Endothelial cell of umbilical vein (primary cell): ENCODE measurements at regions not wholly inside any gene's neighbourhood (a gene's known extent, or its start where the extent isn't known, plus 50 kb on each side); places are given as distances from the start of the nearest gene placed in this dataset.

Experiments used
- BruUV-seq: library from RNA; stranded (reverse); fragments of 400-500 nt; replicated peaks from 2 replicates; lab custom pipeline; 2021; lab: Mats Ljungman, UMichigan
- CTCF ChIA-PET: fragments of 300-600, 350-600 bp; sonication (Branson Sonifier 250); formaldehyde crosslinking; loops from one replicate; lab custom pipeline; 2021; ENCODE audit warnings: antibody characterized with exemption, inconsistent platforms; lab: Charles Lee
- POLR2A ChIA-PET: fragments of 300-600, 350-600 bp; sonication (Branson Sonifier 250); formaldehyde crosslinking; loops from one replicate; lab custom pipeline; 2021; ENCODE audit warnings: antibody characterized with exemption, inconsistent platforms; lab: Charles Lee
- DNase-seq: peaks from one replicate; pipeline ENCODE4 v3.0.0-alpha.2; 2011; ENCODE audit warnings: low read depth, low spot score
- FAIRE-seq: peaks from 2 replicates; lab custom pipeline; 2011; peaks lifted over from hg19 to GRCh38; lab: Jason Lieb, UNC
- H2AFZ ChIP-seq: 2 replicates; pipeline ENCODE4 v1.6.0; 2012; ENCODE audit warnings: low read depth, low read length, control low read depth, inconsistent platforms
- H3K27ac ChIP-seq: 2 replicates; pipeline ENCODE4 v1.5.1; 2011; ENCODE audit warnings: low read depth, mild to moderate bottlenecking, control low read depth, low read length, moderate library complexity; ENCODE audit not compliant: insufficient read depth
- H3K27me3 ChIP-seq, 2 experiments: 2 replicates each; pipeline versions ENCODE4 v1.6.0 to v1.6.1; 2011; ENCODE audit warnings: low read length in 2 of 2, mixed read lengths in 1 of 2; ENCODE audit not compliant: control insufficient read depth in 2 of 2, insufficient read depth in 2 of 2
- H3K36me3 ChIP-seq, 2 experiments: 2 replicates in 1 of 2; 3 replicates in 1 of 2; pipeline ENCODE4 v1.5.1; 2011; ENCODE audit warnings: low read length in 2 of 2, mild to moderate bottlenecking in 1 of 2, moderate library complexity in 1 of 2; ENCODE audit not compliant: control insufficient read depth in 2 of 2, insufficient read depth in 2 of 2; ENCODE audit errors: extremely low read depth in 1 of 2
- H3K4me1 ChIP-seq: 3 replicates; pipeline ENCODE4 v1.5.1; 2011; ENCODE audit warnings: mild to moderate bottlenecking, low read length; ENCODE audit not compliant: control insufficient read depth, insufficient read depth; ENCODE audit errors: extremely low read depth
- H3K4me2 ChIP-seq: 2 replicates; pipeline ENCODE4 v1.6.1; 2011; ENCODE audit warnings: low read length, control low read depth, mixed read lengths; ENCODE audit not compliant: insufficient read depth
- H3K4me3 ChIP-seq, 3 experiments: fragments of 200-600 bp in 1 of 3; sonication (generic), shearing (Covaris generic) in 1 of 3; replicated peaks in 1 of 3; 2 replicates each; pipeline ENCODE4 v1.5.1; 2011 to 2016; ENCODE audit warnings: control low read depth in 3 of 3, low read length in 3 of 3, mild to moderate bottlenecking in 2 of 3, inconsistent platforms in 1 of 3, low read depth in 1 of 3, moderate library complexity in 1 of 3; ENCODE audit not compliant: insufficient read depth in 1 of 3
- H3K79me2 ChIP-seq: 2 replicates; pipeline ENCODE4 v1.6.0; 2012; ENCODE audit warnings: low read length, inconsistent platforms; ENCODE audit not compliant: control insufficient read depth, insufficient read depth
- H3K9ac ChIP-seq: replicated peaks from 2 replicates; pipeline ENCODE3; 2011; ENCODE audit warnings: low read length, control low read depth; ENCODE audit not compliant: insufficient read depth; ENCODE audit errors: extremely low read depth
- H3K9me1 ChIP-seq: replicated peaks from 3 replicates; pipeline ENCODE4 v1.6.0; 2011; ENCODE audit warnings: mild to moderate bottlenecking, low read length; ENCODE audit not compliant: control insufficient read depth, insufficient read depth; ENCODE audit errors: extremely low read depth
- H3K9me3 ChIP-seq: replicated peaks from 2 replicates; pipeline ENCODE4 v1.5.1; 2012; ENCODE audit warnings: low read length, inconsistent platforms; ENCODE audit not compliant: control insufficient read depth, insufficient read depth
- H4K20me1 ChIP-seq: replicated peaks from 2 replicates; pipeline ENCODE3; 2011; ENCODE audit warnings: mild to moderate bottlenecking, low read length; ENCODE audit not compliant: control insufficient read depth, insufficient read depth; ENCODE audit errors: extremely low read depth
- EZH2 ChIP-seq: IDR thresholded peaks from 2 replicates; pipeline ENCODE4 v1.6.1; 2012; ENCODE audit warnings: borderline replicate concordance, low read depth, mild to moderate bottlenecking, moderate library complexity, low read length, inconsistent platforms; ENCODE audit not compliant: severe bottlenecking
- FOS ChIP-seq: IDR thresholded peaks from 2 replicates; pipeline ENCODE4 v1.6.1; 2011; ENCODE audit warnings: mild to moderate bottlenecking, low read length, moderate library complexity, borderline replicate concordance; ENCODE audit not compliant: insufficient read depth
- GATA2 ChIP-seq: IDR thresholded peaks from 2 replicates; pipeline ENCODE4 v1.7.0; 2011; ENCODE audit warnings: low read depth, mild to moderate bottlenecking, moderate library complexity, mixed read lengths, low read length; ENCODE audit not compliant: insufficient read length, insufficient read depth
- JUN ChIP-seq: IDR thresholded peaks from 2 replicates; pipeline ENCODE4 v1.6.1; 2011; ENCODE audit warnings: borderline replicate concordance, low read depth; ENCODE audit not compliant: insufficient read length, insufficient read depth
- MYC ChIP-seq: IDR thresholded peaks from one replicate; pipeline ENCODE4 v1.6.1; 2011; ENCODE audit warnings: mild to moderate bottlenecking, low read depth, low read length
- POLR2A ChIP-seq: IDR thresholded peaks from 2 replicates; pipeline ENCODE4 v1.6.1; 2012; ENCODE audit warnings: low read depth, mild to moderate bottlenecking, control low read depth, low read length
- POLR2AphosphoS5 ChIP-seq: IDR thresholded peaks from 2 replicates; pipeline ENCODE4 v1.6.1; 2012; ENCODE audit warnings: low read depth, mild to moderate bottlenecking, control low read depth, low read length, moderate library complexity; ENCODE audit not compliant: insufficient read depth
- dilution Hi-C: fragments of 300-500 bp; cut with MboI; formaldehyde crosslinking; loops from one replicate; pipeline ENCODE4 v1.15.0; 2019; ENCODE audit warnings: low sequenced_read_pairs; ENCODE audit not compliant: extremely low pct_ligation_motif_present
- intact Hi-C: fragments of 100-400 bp; cut with micrococcal nuclease; formaldehyde crosslinking; loops from one replicate; pipeline ENCODE4 v1.10.0; 2022
- TF ChIP-seq, protein P1 (sequence below): IDR thresholded peaks from 2 replicates; pipeline ENCODE4 v1.6.1; 2011; ENCODE audit not compliant: insufficient read depth, insufficient read length
- TF ChIP-seq, protein P2 (sequence below), 2 donors: IDR thresholded peaks; 1 replicate in 1 of 2; 2 replicates in 1 of 2; pipeline ENCODE4 v1.5.1; 2011; ENCODE audit warnings: low read length in 2 of 2, mild to moderate bottlenecking in 2 of 2, moderate library complexity in 2 of 2, control low read depth in 1 of 2, inconsistent platforms in 1 of 2, low read depth in 1 of 2; ENCODE audit not compliant: insufficient read depth in 1 of 2; ENCODE audit errors: extremely low read depth in 1 of 2

DNA sequence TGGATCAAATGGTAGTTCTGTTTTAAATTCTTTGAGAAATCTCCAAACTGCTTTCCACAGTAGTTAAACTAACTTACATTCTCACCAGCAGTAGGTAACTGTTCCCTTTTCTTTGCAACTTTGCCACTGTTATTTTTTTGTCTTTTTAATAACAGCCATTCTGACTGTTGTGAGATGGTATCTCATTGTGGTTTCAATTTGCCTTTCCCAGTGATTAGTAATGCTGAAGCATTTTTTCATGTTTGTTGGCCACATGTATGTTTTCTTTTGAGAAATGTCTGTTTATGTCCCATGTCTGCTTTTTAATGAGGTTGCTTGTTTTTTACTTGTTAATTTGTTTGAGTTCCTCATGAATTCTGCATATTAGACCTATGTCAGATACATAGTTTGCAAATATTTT is 198.8 kb downstream of the RAB28 start:
- H3K4me2 ChIP-seq = no peak overlapping the region
- H3K4me1 ChIP-seq = no peaks in the 10 kb centered on the region
- intact Hi-C loops = no loop called here
- no peaks in the 10 kb centered on the region for H3K36me3 ChIP-seq
- H3K9ac ChIP-seq = no peak overlapping the region
- H3K27me3 ChIP-seq = no peaks in the 10 kb centered on the region
- FAIRE-seq = no peak
- no peak overlapping the region for H3K4me3 ChIP-seq
- no peaks in the 10 kb centered on the region for H3K9me3 ChIP-seq
- DNase-seq = no peak
- H3K27ac ChIP-seq = no peak overlapping the region
- TF ChIP-seq, protein P1, sequence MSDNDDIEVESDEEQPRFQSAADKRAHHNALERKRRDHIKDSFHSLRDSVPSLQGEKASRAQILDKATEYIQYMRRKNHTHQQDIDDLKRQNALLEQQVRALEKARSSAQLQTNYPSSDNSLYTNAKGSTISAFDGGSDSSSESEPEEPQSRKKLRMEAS = no peak
- no peak for TF ChIP-seq POLR2AphosphoS5
- no peak for TF ChIP-seq FOS
- no peak for TF ChIP-seq EZH2
- TF ChIP-seq POLR2A = no peak
- TF ChIP-seq MYC = no peak
- TF ChIP-seq, protein P2, sequence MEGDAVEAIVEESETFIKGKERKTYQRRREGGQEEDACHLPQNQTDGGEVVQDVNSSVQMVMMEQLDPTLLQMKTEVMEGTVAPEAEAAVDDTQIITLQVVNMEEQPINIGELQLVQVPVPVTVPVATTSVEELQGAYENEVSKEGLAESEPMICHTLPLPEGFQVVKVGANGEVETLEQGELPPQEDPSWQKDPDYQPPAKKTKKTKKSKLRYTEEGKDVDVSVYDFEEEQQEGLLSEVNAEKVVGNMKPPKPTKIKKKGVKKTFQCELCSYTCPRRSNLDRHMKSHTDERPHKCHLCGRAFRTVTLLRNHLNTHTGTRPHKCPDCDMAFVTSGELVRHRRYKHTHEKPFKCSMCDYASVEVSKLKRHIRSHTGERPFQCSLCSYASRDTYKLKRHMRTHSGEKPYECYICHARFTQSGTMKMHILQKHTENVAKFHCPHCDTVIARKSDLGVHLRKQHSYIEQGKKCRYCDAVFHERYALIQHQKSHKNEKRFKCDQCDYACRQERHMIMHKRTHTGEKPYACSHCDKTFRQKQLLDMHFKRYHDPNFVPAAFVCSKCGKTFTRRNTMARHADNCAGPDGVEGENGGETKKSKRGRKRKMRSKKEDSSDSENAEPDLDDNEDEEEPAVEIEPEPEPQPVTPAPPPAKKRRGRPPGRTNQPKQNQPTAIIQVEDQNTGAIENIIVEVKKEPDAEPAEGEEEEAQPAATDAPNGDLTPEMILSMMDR (IDR thresholded peaks at IDR 0.05; ENCODE audit: extremely low read depth in 1 of 2, insufficient read depth in 1 of 2, low read depth in 1 of 2, low read length in 2 of 2) = no peak
- no peak for TF ChIP-seq GATA2
- no peak for TF ChIP-seq JUN
- no TSS peak for BruUV-seq
- no peaks in the 10 kb centered on the region for H3K9me1 ChIP-seq
- H4K20me1 ChIP-seq = no peaks in the 10 kb centered on the region
- no peak overlapping the region for H2AFZ ChIP-seq
- H3K79me2 ChIP-seq = no peaks in the 10 kb centered on the region
- dilution Hi-C loops = no loop called here
- CTCF ChIA-PET = no interaction called here
- POLR2A ChIA-PET = no interaction called here
